PC-3 (cell line): ENCODE measurements at regions not wholly inside any gene's neighbourhood (a gene's known extent, or its start where the extent isn't known, plus 50 kb on each side); places are given as distances from the start of the nearest gene placed in this dataset.

ENCODE experiments used
- ATAC-seq: fragments of 200-7000 bp; cut with Tn5 transposase; 2 replicates; pipeline ENCODE4 v1.9.1; 2020; ENCODE audit warnings: mild to moderate bottlenecking, moderate library complexity
- BruUV-seq: library from RNA; stranded (reverse); fragments of 400-500 nt; replicated peaks from 2 replicates; lab custom pipeline; 2021; lab: Mats Ljungman, UMichigan
- CTCF ChIA-PET: fragments of 300-600 bp; sonication (Branson Sonifier 250); formaldehyde crosslinking; loops from one replicate; lab custom pipeline; 2022; ENCODE audit warnings: antibody characterized with exemption; lab: Charles Lee
- POLR2A ChIA-PET: fragments of 300-600 bp; sonication (Branson Sonifier 250); formaldehyde crosslinking; loops from one replicate; lab custom pipeline; 2022; ENCODE audit warnings: antibody characterized with exemption; ENCODE audit not compliant: unreplicated experiment; lab: Charles Lee
- DNase-seq: peaks from one replicate; pipeline ENCODE4 v3.0.0-alpha.2; 2015
- H2AFZ ChIP-seq: fragments of 300-600 bp; sonication (generic); 2 replicates; pipeline ENCODE4 v1.6.0; 2016; ENCODE audit warnings: antibody characterized with exemption, low read length
- H3F3A ChIP-seq: fragments of 300-600 bp; sonication (generic); one replicate; pipeline ENCODE4 v1.6.0; 2017; ENCODE audit warnings: antibody characterized with exemption, low read length, control low read depth, mild to moderate bottlenecking; ENCODE audit not compliant: unreplicated experiment
- H3K27ac ChIP-seq: fragments of 300-600 bp; sonication (generic); 2 replicates; pipeline ENCODE4 v1.5.1; 2016; ENCODE audit warnings: mild to moderate bottlenecking, low read length
- H3K27me3 ChIP-seq: fragments of 300-600 bp; sonication (generic); 2 replicates; pipeline ENCODE4 v1.6.1; 2016; ENCODE audit warnings: low read length, mixed read lengths
- H3K36me3 ChIP-seq: fragments of 300-600 bp; sonication (generic); 2 replicates; pipeline ENCODE4 v1.6.1; 2016; ENCODE audit warnings: low read depth, mixed run types, low read length, mixed read lengths
- H3K4me1 ChIP-seq: fragments of 300-600 bp; sonication (generic); 2 replicates; pipeline ENCODE4 v1.5.1; 2016; ENCODE audit warnings: low read length; ENCODE audit not compliant: insufficient read depth
- H3K4me2 ChIP-seq: fragments of 300-600 bp; sonication (generic); 2 replicates; pipeline ENCODE4 v1.6.0; 2016; ENCODE audit warnings: low read length
- H3K4me3 ChIP-seq: fragments of 300-600 bp; sonication (generic); 2 replicates; pipeline ENCODE4 v1.5.1; 2016; ENCODE audit warnings: mild to moderate bottlenecking, low read length, mixed read lengths
- H3K79me2 ChIP-seq: fragments of 300-600 bp; sonication (generic); 2 replicates; pipeline ENCODE4 v1.6.1; 2017; ENCODE audit warnings: low read length, mixed read lengths
- H3K9ac ChIP-seq: fragments of 300-600 bp; sonication (generic); 2 replicates; pipeline ENCODE4 v1.6.0; 2016; ENCODE audit warnings: mild to moderate bottlenecking, low read length
- H3K9me2 ChIP-seq: fragments of 300-600 bp; sonication (generic); replicated peaks from 2 replicates; pipeline ENCODE4 v1.6.1; 2016; ENCODE audit warnings: mixed run types, low read length, mixed read lengths
- H3K9me3 ChIP-seq: fragments of 300-600 bp; sonication (generic); 2 replicates; pipeline ENCODE4 v1.6.1; 2016; ENCODE audit warnings: low read length, mixed read lengths
- H4K20me1 ChIP-seq: fragments of 300-600 bp; sonication (generic); 2 replicates; pipeline ENCODE4 v1.6.1; 2016; ENCODE audit warnings: low read length, mixed read lengths
- CTCF ChIP-seq: fragments of 300-600 bp; sonication (generic); conservative IDR thresholded peaks from 2 replicates; pipeline ENCODE4 v1.5.1; 2017; ENCODE audit warnings: antibody characterized with exemption, low read depth, mild to moderate bottlenecking, low read length
- EZH2 ChIP-seq: fragments of 300-600 bp; sonication (generic); IDR thresholded peaks from one replicate; pipeline ENCODE4 v1.6.1; 2017; ENCODE audit warnings: antibody characterized with exemption, mild to moderate bottlenecking, low read length; ENCODE audit not compliant: unreplicated experiment
- EZH2phosphoT487 ChIP-seq: fragments of 300-600 bp; sonication (generic); IDR thresholded peaks from 2 replicates; pipeline ENCODE4 v1.6.1; 2018; ENCODE audit warnings: mild to moderate bottlenecking, antibody characterized with exemption, low read length, borderline replicate concordance
- intact Hi-C: fragments of 100-400 bp; cut with micrococcal nuclease; formaldehyde crosslinking; loops from 2 replicates; pipeline ENCODE4 v1.9.0; 2023

GRCh38 chr12:124642105-124642504, 74.7 kb upstream of the NCOR2 start:
- Histone ChIP-seq H4K20me1 (no peaks in the 10 kb centered on the region), H3K4me2 (no peak overlapping the region), H3K27ac (no peak overlapping the region), H3K9me2 (no peaks in the 10 kb centered on the region), H3K27me3 (no peaks in the 10 kb centered on the region), H2AFZ (no peak overlapping the region), H3K9ac (no peak overlapping the region), H3K79me2 (no peaks in the 10 kb centered on the region), H3K36me3 (no peaks in the 10 kb centered on the region), H3K4me3 (no peak overlapping the region), H3K4me1 (peaks cover 11% of the 10 kb centered on the region), H3F3A (peaks cover 2% of the 10 kb centered on the region), H3K9me3 (0 out of 2 replicates have a peak, but pooled peaks cover 7% of the 10 kb centered on the region)
- no TSS peak for BruUV-seq
- ChIA-PET CTCF (interaction anchor here (0.6 kb wide), 1 partner anchor 123 kb away, joined by 3 read pairs; no protein-coding TSS in a partner anchor), POLR2A (no interaction called here)
- ATAC-seq (no peak), DNase-seq (no peak)
- intact Hi-C loops: no loop called here
- TF ChIP-seq CTCF (no peak), EZH2 (no peak), EZH2phosphoT487 (no peak)

- POLR2A ChIA-PET: no interaction called here
Measured at GRCh38 chr12:124641591-124641990, 74.2 kb upstream of the NCOR2 start.

More at GRCh38 chr12:124641591-124641990, 74.2 kb upstream of the NCOR2 start:
- H3K9me2 ChIP-seq: no peaks in the 10 kb centered on the region
- no peak overlapping the region for H3K27ac ChIP-seq
- 0 out of 2 replicates have a peak, but pooled peaks cover 7% of the 10 kb centered on the region for H3K9me3 ChIP-seq
- DNase-seq (no peak), ATAC-seq (no peak)
- H3K4me3 ChIP-seq: no peak overlapping the region
- no peaks in the 10 kb centered on the region for H4K20me1 ChIP-seq
- no peak overlapping the region for H3K4me2 ChIP-seq
- H3F3A ChIP-seq: peaks cover 4% of the 10 kb centered on the region
- H3K36me3 ChIP-seq: no peaks in the 10 kb centered on the region
- intact Hi-C loops: no loop called here
- H3K79me2 ChIP-seq: no peaks in the 10 kb centered on the region
- CTCF ChIA-PET: interaction anchor here (0.6 kb wide), 1 partner anchor 122 kb away, joined by 3 read pairs; no protein-coding TSS in a partner anchor
- no TSS peak for BruUV-seq
- H3K27me3 ChIP-seq: no peaks in the 10 kb centered on the region
- TF ChIP-seq EZH2: no peak
- TF ChIP-seq EZH2phosphoT487: no peak
- no peak for TF ChIP-seq CTCF
- H2AFZ ChIP-seq: no peak overlapping the region
- H3K4me1 ChIP-seq: peaks cover 16% of the 10 kb centered on the region
- no peak overlapping the region for H3K9ac ChIP-seq
